GM12878 (cell line): ENCODE measurements at regions not wholly inside any gene's neighbourhood (a gene's known extent, or its start where the extent isn't known, plus 50 kb on each side); places are given as distances from the start of the nearest gene placed in this dataset.

Experiments used
- ATAC-seq: fragments of 200-7000 bp; cut with Tn5 transposase; 3 replicates; pipeline ENCODE4 v1.9.1; 2020; ENCODE audit warnings: mild to moderate bottlenecking, moderate library complexity
- BruUV-seq: library from RNA; stranded (reverse); fragments of 400-500 nt; replicated peaks from 2 replicates; lab custom pipeline; 2021; lab: Mats Ljungman, UMichigan
- CTCF ChIA-PET: fragments of 300-600 bp; sonication (Branson Sonifier 250); formaldehyde crosslinking; extraction: SDS; loops from one replicate; lab custom pipeline; 2021; ENCODE audit warnings: inconsistent platforms; lab: Yijun Ruan, JAX
- POLR2A ChIA-PET: fragments of 350-600 bp; formaldehyde crosslinking; extraction: SDS; loops from one replicate; lab custom pipeline; 2021; ENCODE audit warnings: inconsistent platforms; lab: Charles Lee
- RAD21 ChIA-PET: fragments of 300-600 bp; sonication (Branson Sonifier 250); formaldehyde crosslinking; loops from one replicate; lab custom pipeline; 2023; ENCODE audit warnings: antibody characterized with exemption; ENCODE audit not compliant: unreplicated experiment; lab: Charles Lee
- SMC1A ChIA-PET: fragments of 300-600 bp; sonication (Branson Sonifier 250); formaldehyde crosslinking; loops from one replicate; lab custom pipeline; 2023; ENCODE audit not compliant: unreplicated experiment, uncharacterized antibody; lab: Charles Lee
- DNase-seq: peaks from one replicate; pipeline ENCODE4 v3.0.0-alpha.2; 2011; ENCODE audit warnings: low read depth, low spot score
- FAIRE-seq: peaks from 3 replicates; lab custom pipeline; 2011; peaks lifted over from hg19 to GRCh38; lab: Jason Lieb, UNC
- H2AFZ ChIP-seq: 2 replicates; pipeline ENCODE4 v1.6.0; 2011; ENCODE audit warnings: low read depth, low read length, control low read depth; ENCODE audit not compliant: control insufficient read depth
- H3K27ac ChIP-seq: 2 replicates; pipeline ENCODE4 v1.5.1; 2011; ENCODE audit warnings: control low read depth; ENCODE audit not compliant: control insufficient read depth, insufficient read depth
- H3K27me3 ChIP-seq, 2 experiments: replicated peaks in 1 of 2; 2 replicates each; pipeline versions ENCODE4 v1.6.0 to v1.6.1; 2011; ENCODE audit warnings: low read length in 1 of 2; ENCODE audit not compliant: control insufficient read depth in 2 of 2, insufficient read depth in 2 of 2
- H3K36me3 ChIP-seq, 2 experiments: 2 replicates each; pipeline ENCODE4 v1.5.1; 2011; ENCODE audit warnings: low read length in 1 of 2; ENCODE audit not compliant: control insufficient read depth in 2 of 2, insufficient read depth in 2 of 2
- H3K4me1 ChIP-seq: 2 replicates; pipeline ENCODE4 v1.6.1; 2011; ENCODE audit warnings: mild to moderate bottlenecking, low read length, moderate library complexity, mixed read lengths; ENCODE audit not compliant: control insufficient read depth, insufficient read depth
- H3K4me2 ChIP-seq: 2 replicates; pipeline ENCODE4 v1.6.0; 2011; ENCODE audit warnings: control low read depth; ENCODE audit not compliant: control insufficient read depth, insufficient read depth
- H3K4me3 ChIP-seq: fragments of 200-600 bp; sonication (generic); 2 replicates; pipeline ENCODE4 v1.5.1; 2016
- H3K79me2 ChIP-seq: 2 replicates; pipeline ENCODE4 v1.6.0; 2011; ENCODE audit warnings: low read length; ENCODE audit not compliant: control insufficient read depth, insufficient read depth
- H3K9ac ChIP-seq: 2 replicates; pipeline ENCODE4 v1.8.0; 2011; ENCODE audit warnings: low read length, control low read depth, mixed read lengths; ENCODE audit not compliant: control insufficient read depth, insufficient read depth
- H3K9me3 ChIP-seq: replicated peaks from 3 replicates; pipeline ENCODE4 v1.5.1; 2011; ENCODE audit warnings: mild to moderate bottlenecking, low read length; ENCODE audit not compliant: control insufficient read depth, insufficient read depth
- H4K20me1 ChIP-seq: 2 replicates; pipeline ENCODE4 v1.6.0; 2011; ENCODE audit not compliant: control insufficient read depth, insufficient read depth
- ASH2L ChIP-seq: fragments of 300-600, 200-600 bp; sonication (generic); IDR thresholded peaks from 2 replicates; pipeline ENCODE4 v1.6.1; 2017; ENCODE audit warnings: low read depth, mild to moderate bottlenecking, borderline replicate concordance
- CBFB ChIP-seq: IDR thresholded peaks from 2 replicates; pipeline ENCODE4 v1.6.1; 2016; ENCODE audit warnings: antibody characterized with exemption, low read depth
- CHD2 ChIP-seq: IDR thresholded peaks from 2 replicates; pipeline ENCODE4 v1.6.1; 2011; ENCODE audit warnings: low read depth, low read length, improper control_type of control experiment, borderline replicate concordance
- CUX1 ChIP-seq: IDR thresholded peaks from 2 replicates; pipeline ENCODE4 v1.6.1; 2012; ENCODE audit warnings: improper control_type of control experiment, low read depth, low read length; ENCODE audit not compliant: insufficient replicate concordance
- FOXK2 ChIP-seq: fragments of 450-650 bp; IDR thresholded peaks from 2 replicates; pipeline ENCODE4 v1.6.1; 2017; ENCODE audit warnings: mild to moderate bottlenecking, moderate library complexity
- HDGF ChIP-seq: fragments of 450-650 bp; IDR thresholded peaks from 2 replicates; pipeline ENCODE4 v1.6.1; 2016; ENCODE audit warnings: antibody characterized with exemption
- IKZF2 ChIP-seq, 2 experiments: fragments of 450-650 bp; IDR thresholded peaks; 2 replicates each; pipeline ENCODE4 v1.6.1; 2017; ENCODE audit warnings: mild to moderate bottlenecking in 2 of 2, moderate library complexity in 2 of 2
- JUND ChIP-seq: IDR thresholded peaks from 2 replicates; pipeline ENCODE4 v1.6.1; 2012; ENCODE audit warnings: low read depth, mild to moderate bottlenecking, low read length, improper control_type of control experiment, moderate library complexity
- KAT2A ChIP-seq: conservative IDR thresholded peaks from 2 replicates; pipeline ENCODE4 v1.6.1; 2011; ENCODE audit warnings: low read depth, low read length; ENCODE audit not compliant: control insufficient read depth
- NFXL1 ChIP-seq: fragments of 450-650 bp; IDR thresholded peaks from 2 replicates; pipeline ENCODE4 v1.6.1; 2017; ENCODE audit warnings: antibody characterized with exemption, mild to moderate bottlenecking, borderline replicate concordance
- NRF1 ChIP-seq: conservative IDR thresholded peaks from 2 replicates; pipeline ENCODE4 v1.6.1; 2011; ENCODE audit warnings: mild to moderate bottlenecking, low read depth, low read length, improper control_type of control experiment
- RCOR1 ChIP-seq: conservative IDR thresholded peaks from 2 replicates; pipeline ENCODE4 v1.6.1; 2012; ENCODE audit warnings: low read depth, low read length, improper control_type of control experiment
- SMARCA5 ChIP-seq: fragments of 450-650 bp; IDR thresholded peaks from 2 replicates; pipeline ENCODE4 v1.6.1; 2017; ENCODE audit warnings: mild to moderate bottlenecking
- ZSCAN29 ChIP-seq: fragments of 450-650 bp; IDR thresholded peaks from 2 replicates; pipeline ENCODE4 v1.6.1; 2017; ENCODE audit warnings: mild to moderate bottlenecking, moderate library complexity
- WGBS: methylation state at CpG from one replicate; pipeline ENCODE4 v1.1.6; 2016; ENCODE audit warnings: low lambda C conversion rate; ENCODE audit not compliant: insufficient replicate concordance, insufficient coverage; ENCODE audit errors: missing lambda C conversion rate; 5-methylcytosine and 5-hydroxymethylcytosine counted together
- in situ Hi-C: fragments of 300-500 bp; cut with MboI; formaldehyde crosslinking; loops from 9 replicates; pipeline ENCODE4 v1.14.3; 2018; ENCODE audit warnings: mixed read lengths
- intact Hi-C: fragments of 100-400 bp; cut with micrococcal nuclease; formaldehyde crosslinking; loops from one replicate; pipeline ENCODE4 v1.14.2; 2022; ENCODE audit not compliant: unreplicated experiment
- TF ChIP-seq, protein P1 (sequence below): fragments of 450-650 bp; conservative IDR thresholded peaks from 2 replicates; pipeline ENCODE4 v1.6.1; 2017; ENCODE audit warnings: mild to moderate bottlenecking, moderate library complexity

DNA sequence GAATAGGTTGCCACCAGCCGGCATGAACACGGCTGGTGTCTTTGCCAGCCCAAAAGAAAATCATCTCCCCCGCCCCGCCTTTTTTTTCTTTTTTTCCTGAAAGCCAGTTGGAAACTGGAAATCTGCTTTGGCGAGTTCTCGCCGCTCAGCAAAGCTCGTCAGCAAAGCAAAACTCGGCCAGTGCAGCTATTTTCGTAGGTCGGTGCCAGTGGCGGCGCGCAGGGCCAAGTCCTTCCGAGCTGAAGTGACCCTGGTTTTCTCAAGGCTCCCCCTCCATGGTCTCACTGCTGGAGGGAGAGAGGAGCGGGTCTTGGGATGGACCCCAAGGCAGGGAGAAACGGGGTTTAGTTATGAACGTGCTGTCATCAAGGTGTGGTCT lies 248.4 kb upstream of the RTL1 start (continued):
- TF ChIP-seq CUX1: no peak
- no peak for TF ChIP-seq CHD2
- TF ChIP-seq SMARCA5: no peak
- no peak for TF ChIP-seq FOXK2
- no peak for TF ChIP-seq NRF1
- no peak for TF ChIP-seq HDGF
- TF ChIP-seq KAT2A: no peak
- no peak for TF ChIP-seq NFXL1
- no peak for TF ChIP-seq IKZF2 (IDR thresholded peaks at IDR 0.05)

DNA sequence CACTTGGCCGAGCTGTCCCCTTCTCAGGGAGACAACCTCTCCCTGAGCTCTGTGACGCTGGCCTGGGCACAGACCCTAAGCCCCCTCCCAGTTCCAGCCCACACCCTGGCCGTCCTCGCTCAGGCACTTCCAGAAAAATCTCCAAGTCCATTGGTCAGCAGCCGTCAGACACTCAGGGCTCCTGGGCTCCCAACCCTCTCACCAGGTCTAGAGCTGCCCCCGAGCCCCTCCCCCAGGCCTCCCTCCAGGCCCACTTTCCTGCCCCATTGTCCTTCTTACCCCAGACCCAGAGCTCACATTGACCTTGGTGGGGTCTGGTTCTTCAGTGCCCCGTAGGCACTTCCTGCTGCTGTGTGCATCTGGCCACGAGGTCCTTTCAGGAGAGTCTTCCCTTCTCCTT lies 249.3 kb upstream of the RTL1 start:
- Histone ChIP-seq H3K4me1 (no peaks in the 10 kb centered on the region), H3K9ac (no peak overlapping the region), H3K79me2 (no peaks in the 10 kb centered on the region), H3K27ac (no peak overlapping the region), H3K9me3 (no peaks in the 10 kb centered on the region; the same call in 2 of the 3 replicates), H3K36me3 (no peaks in the 10 kb centered on the region), H4K20me1 (no peaks in the 10 kb centered on the region), H2AFZ (no peak overlapping the region), H3K4me2 (no peak overlapping the region), H3K27me3 (no peaks in the 10 kb centered on the region), H3K4me3 (no peak overlapping the region)
- in situ Hi-C loops: no loop called here
- SMC1A ChIA-PET: no interaction called here
- no peak for DNase-seq
- no peak for FAIRE-seq
- no peak for ATAC-seq
- CTCF ChIA-PET: no interaction called here
- POLR2A ChIA-PET: no interaction called here
- intact Hi-C loops: no loop called here
- BruUV-seq: no TSS peak
- 26% methylated on average over 8 of the region's 8 CpGs for WGBS
- RAD21 ChIA-PET: no interaction called here
- TF ChIP-seq ASH2L (no peak), ZSCAN29 (no peak), CBFB (no peak), JUND (no peak), RCOR1 (no peak)
- TF ChIP-seq, protein P1, sequence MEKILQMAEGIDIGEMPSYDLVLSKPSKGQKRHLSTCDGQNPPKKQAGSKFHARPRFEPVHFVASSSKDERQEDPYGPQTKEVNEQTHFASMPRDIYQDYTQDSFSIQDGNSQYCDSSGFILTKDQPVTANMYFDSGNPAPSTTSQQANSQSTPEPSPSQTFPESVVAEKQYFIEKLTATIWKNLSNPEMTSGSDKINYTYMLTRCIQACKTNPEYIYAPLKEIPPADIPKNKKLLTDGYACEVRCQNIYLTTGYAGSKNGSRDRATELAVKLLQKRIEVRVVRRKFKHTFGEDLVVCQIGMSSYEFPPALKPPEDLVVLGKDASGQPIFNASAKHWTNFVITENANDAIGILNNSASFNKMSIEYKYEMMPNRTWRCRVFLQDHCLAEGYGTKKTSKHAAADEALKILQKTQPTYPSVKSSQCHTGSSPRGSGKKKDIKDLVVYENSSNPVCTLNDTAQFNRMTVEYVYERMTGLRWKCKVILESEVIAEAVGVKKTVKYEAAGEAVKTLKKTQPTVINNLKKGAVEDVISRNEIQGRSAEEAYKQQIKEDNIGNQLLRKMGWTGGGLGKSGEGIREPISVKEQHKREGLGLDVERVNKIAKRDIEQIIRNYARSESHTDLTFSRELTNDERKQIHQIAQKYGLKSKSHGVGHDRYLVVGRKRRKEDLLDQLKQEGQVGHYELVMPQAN: no peak
